Left colon (tissue), 2 donors: ENCODE measurements at regions not wholly inside any gene's neighbourhood (a gene's known extent, or its start where the extent isn't known, plus 50 kb on each side); places are given as distances from the start of the nearest gene placed in this dataset.
A peak's percentile ranks its signal among the peaks of the same experiment; 100 is the strongest.
"Not testable (repeated sequence)": the region's sequence is repeated elsewhere in the genome, so short reads cannot be mapped to it uniquely, and the experiment has no call there.

Experiments used
- ATAC-seq: fragments of 200-7000 bp; cut with Tn5 transposase; one replicate; pipeline ENCODE4 v1.9.1; 2020; ENCODE audit warnings: mild to moderate bottlenecking, moderate library complexity
- DNase-seq, 2 donors: peaks; one replicate each; pipeline ENCODE4 v3.0.0-alpha.2; 2020
- intact Hi-C, 2 donors: fragments of 100-400 bp; cut with DNase I in 1 of 2; cut with micrococcal nuclease in 1 of 2; formaldehyde crosslinking; loops; one replicate each; pipeline versions ENCODE4 v1.11.2 to v1.14.0; 2022; cut with DNase I, micrococcal nuclease
- donor health status: DM: no; HTN: no; CAD: no.
- donor health status: DM: yes; HTN: yes; CAD: no.

- intact Hi-C loops: loop anchor here in 1 of 2 donors (10.0 kb wide), 1 partner anchor 344 kb away; no protein-coding TSS in a partner anchor
Measured at GRCh38 chr7:82579047-82579446, 135.5 kb upstream of the CACNA2D1 start.

DNA sequence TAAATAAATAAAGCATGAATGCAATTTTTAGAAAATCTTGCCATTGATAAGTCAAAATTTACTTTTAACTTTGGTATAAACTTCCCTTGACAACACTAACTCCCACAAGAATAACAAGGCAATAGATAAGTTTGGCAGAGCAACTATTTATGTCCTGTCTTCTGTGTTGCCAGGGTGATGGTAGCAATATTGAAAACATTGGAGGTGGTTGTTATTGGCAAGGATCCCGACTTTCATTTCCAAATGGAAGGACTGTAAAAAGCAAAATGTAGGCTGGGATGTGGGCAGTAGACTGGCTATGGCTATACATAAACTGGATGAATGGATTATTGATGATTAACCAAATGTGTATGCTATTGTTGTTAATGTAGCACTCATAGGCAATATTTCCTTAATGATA, 134.9 kb upstream of the CACNA2D1 start:
- ATAC-seq (no peak), DNase-seq (no peak)
- intact Hi-C loops: loop anchor here in 1 of 2 donors (10.0 kb wide), 1 partner anchor 344 kb away; no protein-coding TSS in a partner anchor

More at GRCh38 chr7:82579047-82579446, 135.5 kb upstream of the CACNA2D1 start:
- ATAC-seq (no peak), DNase-seq (no peak)

GRCh38 chr7:82572195-82572880, 128.8 kb upstream of the CACNA2D1 start:
- ATAC-seq: peak; percentile 76
- intact Hi-C loops: loop anchor here in 1 of 2 donors (5.0 to 10.0 kb wide), 2 partner anchors 338 to 525 kb away; no protein-coding TSS in a partner anchor
- DNase-seq: peak; percentile 69 to 90

DNA sequence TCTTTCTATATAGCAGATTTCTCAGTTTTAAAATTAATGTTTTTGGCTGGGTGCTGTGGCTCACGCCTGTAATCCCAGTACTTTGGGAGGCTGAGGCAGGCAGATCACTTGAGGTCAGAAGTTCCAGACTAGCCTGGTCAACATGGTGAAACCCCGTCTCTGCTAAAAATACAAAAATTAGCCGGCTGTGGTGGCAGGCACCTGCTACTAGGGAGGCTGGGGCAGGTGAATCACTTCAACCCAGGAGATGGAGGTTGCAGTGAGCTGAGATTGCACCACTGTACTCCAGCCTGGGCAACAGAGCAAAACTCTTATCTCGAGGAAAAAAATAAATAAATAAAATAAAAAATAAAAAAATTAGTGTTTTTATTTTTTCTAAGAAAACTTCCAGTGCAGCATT, 127.5 kb upstream of the CACNA2D1 start:
- intact Hi-C loops: loop anchor here in 1 of 2 donors (5.0 to 10.0 kb wide), 2 partner anchors 336 to 524 kb away; no protein-coding TSS in a partner anchor
- not testable (repeated sequence) for DNase-seq, ATAC-seq

DNA sequence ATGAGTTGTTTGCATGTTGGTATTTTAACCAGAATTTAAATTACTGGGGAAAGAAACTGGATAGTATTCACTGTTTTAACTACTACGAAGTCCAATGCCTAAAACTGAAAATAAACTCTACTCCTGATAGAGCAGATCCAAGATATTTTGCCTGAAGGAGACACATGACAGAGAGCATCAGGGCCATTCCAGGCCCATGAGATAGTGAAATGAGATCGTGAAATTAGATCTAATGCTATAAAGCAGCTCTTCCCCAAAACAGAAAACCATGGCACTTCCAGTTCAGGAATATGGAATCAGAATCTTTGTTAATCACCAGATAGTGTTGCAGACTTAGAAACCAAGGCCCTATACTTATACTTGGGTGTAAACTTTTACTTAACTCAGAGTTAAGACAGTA, 124.3 kb upstream of the CACNA2D1 start:
- intact Hi-C loops: no loop called here
- ATAC-seq (no peak), DNase-seq (no peak)

DNA sequence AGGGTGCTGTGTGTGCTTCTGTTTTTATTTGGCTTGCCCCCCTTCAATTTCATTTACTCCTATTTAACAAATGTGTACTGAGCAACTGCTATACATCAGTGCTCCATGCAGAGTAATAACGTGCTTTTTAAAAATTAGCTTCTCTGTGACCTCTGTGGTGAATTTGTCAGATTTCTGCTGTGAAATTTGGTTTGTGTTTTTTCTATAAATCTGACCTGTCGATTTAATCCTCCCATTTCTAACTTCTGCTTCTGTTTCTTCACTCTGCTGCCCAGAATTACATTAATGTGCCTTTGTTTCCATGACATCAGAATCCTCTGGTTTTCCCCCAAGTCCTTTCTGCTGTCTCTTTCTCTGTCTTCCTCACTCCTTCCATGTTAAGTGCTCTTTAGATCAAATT, 123.8 kb upstream of the CACNA2D1 start:
- DNase-seq (no peak), ATAC-seq (no peak)
- intact Hi-C loops: no loop called here

DNA sequence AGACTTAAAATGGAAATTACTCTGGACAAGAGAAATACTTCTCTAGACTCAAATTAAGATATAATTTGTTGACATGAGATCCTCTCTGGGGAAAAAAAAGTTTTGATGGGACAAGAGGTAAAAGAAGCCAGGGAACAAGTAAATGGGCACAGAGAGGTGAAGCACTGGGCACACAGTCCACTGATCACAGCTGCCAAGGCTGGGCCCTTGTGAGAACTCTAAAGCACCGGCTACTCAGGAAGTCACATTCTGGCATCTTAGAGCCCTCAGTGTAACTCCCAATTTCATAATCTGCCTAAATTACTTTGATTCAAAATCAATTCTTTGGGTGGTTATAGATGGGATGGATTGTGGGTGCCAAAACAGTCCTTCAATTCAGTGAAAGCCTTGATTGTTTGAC, 123.2 kb upstream of the CACNA2D1 start:
- no peak for DNase-seq
- no peak for ATAC-seq
- intact Hi-C loops: no loop called here

- DNase-seq (no peak), ATAC-seq (no peak)
- intact Hi-C loops: no loop called here
Measured at GRCh38 chr7:82562716-82563404, 119.3 kb upstream of the CACNA2D1 start.

DNA sequence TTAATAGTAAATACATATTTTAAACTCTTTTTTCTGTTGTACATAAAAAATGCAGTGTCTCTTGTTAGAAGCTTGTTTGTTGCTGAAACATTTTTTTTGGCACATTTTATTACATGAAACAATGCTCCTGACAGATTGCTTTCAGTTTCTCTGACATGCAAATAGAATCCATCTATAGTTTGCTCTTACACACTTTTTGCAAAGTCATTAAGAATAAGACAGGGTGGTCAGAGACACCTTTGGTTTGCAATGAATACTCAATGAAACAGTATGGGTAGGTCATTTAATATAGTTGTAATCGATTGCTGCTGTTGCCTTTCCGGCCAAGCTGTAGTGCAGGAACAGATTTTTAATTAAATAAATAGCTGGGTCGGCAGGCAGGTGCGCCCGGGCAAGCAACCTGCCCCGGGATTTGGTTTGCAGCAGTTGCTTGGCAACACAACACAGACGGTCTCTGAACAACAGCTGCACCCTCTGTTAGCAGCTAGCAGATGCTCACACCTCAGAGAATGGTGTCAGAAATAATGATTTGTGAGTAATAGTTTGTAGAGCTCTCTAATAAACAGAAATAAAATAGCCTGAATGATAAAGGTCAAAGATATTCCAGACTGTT, 115.7 kb upstream of the CACNA2D1 start:
- intact Hi-C loops: no loop called here
- DNase-seq: peak in 1 of 2 donors; percentile 24
- ATAC-seq: peak; percentile 34

DNA sequence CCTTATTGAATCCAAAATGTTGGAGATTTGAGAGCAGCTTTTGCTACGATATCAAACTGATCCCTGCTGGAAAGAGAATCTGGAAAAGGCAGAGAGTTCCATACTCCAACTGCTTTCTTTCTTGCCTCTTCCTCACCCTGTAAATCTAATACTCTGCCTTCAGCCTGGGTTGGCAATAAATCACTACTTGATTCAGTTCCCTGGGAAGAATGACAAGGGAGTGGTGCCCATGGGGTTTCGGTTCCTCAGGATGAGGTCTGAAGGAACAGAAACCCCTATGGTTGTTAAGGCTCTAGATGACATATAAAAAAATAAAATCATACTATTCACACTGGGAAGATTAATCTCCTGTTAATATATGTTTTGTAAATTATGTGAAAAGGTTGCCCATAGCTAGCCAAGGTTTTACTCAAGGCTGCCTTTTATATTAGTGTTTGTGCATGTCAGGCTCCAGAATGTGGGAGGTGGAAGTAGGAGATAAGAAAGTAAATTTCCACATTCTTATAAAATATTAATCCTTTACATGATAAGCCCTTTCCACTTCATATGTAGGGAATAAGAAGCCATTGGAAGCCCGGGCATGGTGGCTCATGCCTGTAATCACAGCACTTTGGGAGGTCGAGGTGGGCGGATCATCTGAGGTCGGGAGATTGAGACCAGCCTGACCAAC, 106.2 kb upstream of the CACNA2D1 start:
- ATAC-seq (no peak), DNase-seq (no peak)
- intact Hi-C loops: no loop called here

DNA sequence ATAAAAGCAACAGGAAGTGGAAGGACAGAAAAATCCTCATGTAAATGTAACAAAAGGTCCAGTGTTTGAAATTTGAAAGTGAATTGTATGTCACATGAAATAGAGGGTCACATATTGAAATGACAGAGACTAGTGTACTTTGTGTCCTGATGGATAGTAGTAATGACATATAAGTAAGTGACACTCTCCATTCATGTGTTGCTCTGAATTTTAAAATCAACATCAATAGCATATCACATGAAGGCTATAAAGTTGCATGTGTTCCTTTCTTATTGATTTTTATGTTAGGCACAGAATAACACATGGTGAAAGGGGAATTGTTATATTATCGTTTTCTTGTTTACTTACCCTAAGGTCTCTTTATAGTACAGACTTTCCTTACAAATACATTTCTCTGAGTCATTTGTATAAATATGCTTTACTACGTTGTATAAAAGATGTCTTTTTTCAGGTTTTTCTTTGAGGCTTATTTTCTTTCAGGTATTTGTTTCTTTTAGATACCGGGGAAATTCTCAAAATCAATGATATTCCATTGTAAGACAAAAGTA, 104.6 kb upstream of the CACNA2D1 start:
- ATAC-seq (peak; percentile 40), DNase-seq (no peak)
- intact Hi-C loops: no loop called here

- ATAC-seq (no peak), DNase-seq (no peak)
- intact Hi-C loops: no loop called here
Measured at GRCh38 chr7:82542665-82543064, 99.1 kb upstream of the CACNA2D1 start.

- DNase-seq (no peak), ATAC-seq (no peak)
- intact Hi-C loops: no loop called here
Measured at GRCh38 chr7:82539969-82540368, 96.4 kb upstream of the CACNA2D1 start.

DNA sequence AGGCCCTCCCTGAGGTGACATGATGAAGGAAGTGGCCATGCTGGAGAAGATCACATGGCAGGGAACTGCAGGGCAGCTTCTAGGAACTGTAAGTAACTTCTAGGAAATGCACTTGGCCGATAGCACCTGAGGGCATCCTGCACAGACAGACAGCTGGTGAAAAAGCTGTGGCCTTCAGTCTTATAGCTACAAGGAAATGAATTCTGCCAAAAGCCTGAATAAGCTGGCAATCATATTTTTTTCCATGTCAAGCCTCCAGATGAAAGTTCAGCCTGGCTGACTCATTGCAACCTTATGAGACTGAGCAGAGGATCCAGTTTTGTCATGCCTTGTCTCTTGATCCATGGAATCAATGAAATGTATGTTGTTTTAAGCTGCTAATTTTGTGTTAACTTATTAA, 91.1 kb upstream of the CACNA2D1 start:
- intact Hi-C loops: no loop called here
- ATAC-seq (peak; percentile 26), DNase-seq (no peak)

DNA sequence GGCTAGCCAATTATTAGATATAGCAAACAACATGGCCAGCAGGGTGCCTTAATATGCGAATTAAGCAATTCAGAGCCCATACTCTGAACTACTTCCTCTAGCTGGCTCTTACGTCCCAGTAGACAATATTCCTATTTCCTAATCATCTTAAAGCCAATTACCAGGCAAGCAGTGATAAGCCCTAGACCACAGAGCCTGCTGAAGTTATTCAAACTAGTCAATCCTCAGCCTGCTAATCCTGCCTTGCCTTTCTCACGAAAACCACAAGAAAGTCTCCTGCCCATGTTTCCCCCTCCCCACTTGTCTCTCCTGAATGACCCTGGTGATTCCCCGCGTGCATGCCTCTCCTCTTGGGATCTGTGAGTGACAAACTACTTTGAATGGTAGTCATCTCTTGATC, 86.8 kb upstream of the CACNA2D1 start:
- intact Hi-C loops: no loop called here
- DNase-seq (no peak), ATAC-seq (no peak)

- intact Hi-C loops: no loop called here
- ATAC-seq (no peak), DNase-seq (no peak)
Measured at GRCh38 chr7:82528577-82529310, 85.2 kb upstream of the CACNA2D1 start.

- DNase-seq (no peak), ATAC-seq (no peak)
Measured at GRCh38 chr7:82527851-82528250, 84.3 kb upstream of the CACNA2D1 start.

DNA sequence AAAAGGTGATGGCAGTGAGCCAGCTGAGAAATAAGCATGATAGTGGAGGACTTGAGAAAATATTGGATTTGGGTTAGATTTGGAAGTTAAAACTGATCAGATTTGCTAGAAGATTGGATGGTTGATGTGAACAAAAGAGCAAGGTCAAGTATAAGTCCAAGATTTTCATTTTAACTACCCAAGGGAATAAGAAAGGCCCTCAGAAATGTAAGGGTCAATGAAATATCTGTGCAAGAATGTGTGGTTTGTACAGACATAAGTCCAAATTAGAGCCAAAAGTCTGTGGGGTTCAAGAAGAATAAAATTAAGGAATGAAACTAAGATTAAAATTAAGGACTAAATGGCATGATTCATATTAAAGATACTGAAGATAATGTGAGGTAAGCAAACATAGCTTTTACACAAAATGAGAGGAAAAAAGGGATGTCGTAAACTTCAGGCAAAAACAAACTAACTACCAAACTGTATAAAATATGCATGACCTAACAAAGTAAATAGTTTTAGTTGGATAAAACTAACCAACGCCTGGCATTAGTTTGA, 78.4 kb upstream of the CACNA2D1 start:
- DNase-seq (no peak), ATAC-seq (no peak)
- intact Hi-C loops: no loop called here

More at GRCh38 chr7:82527851-82528250, 84.3 kb upstream of the CACNA2D1 start:
- intact Hi-C loops: no loop called here
